A549 (cell line): ENCODE measurements at regions not wholly inside any gene's neighbourhood (a gene's known extent, or its start where the extent isn't known, plus 50 kb on each side); places are given as distances from the start of the nearest gene placed in this dataset.

Experiments
- ATAC-seq, 2 experiments: fragments of 200-7000 bp in 1 of 2; fragments of >200 bp in 1 of 2; cut with Nextera tagmentation in 1 of 2; cut with Tn5 transposase in 1 of 2; 3 replicates each; pipeline versions ENCODE4 v1.8.0 to v1.9.1; 2018 to 2020; ENCODE audit warnings: mild to moderate bottlenecking in 1 of 2, moderate library complexity in 1 of 2
- CTCF ChIA-PET: fragments of 300-600 bp; sonication (Branson Sonifier 250); formaldehyde crosslinking; extraction: SDS; loops from one replicate; lab custom pipeline; 2021; ENCODE audit warnings: antibody characterized with exemption, inconsistent platforms; lab: Yijun Ruan, JAX
- POLR2A ChIA-PET: fragments of 350-600 bp; formaldehyde crosslinking; extraction: SDS; loops from one replicate; lab custom pipeline; 2021; ENCODE audit warnings: antibody characterized with exemption, inconsistent platforms; lab: Yijun Ruan, JAX
- DNase-seq, 2 experiments: peaks; one replicate each; pipeline versions ENCODE4 v3.0.0 to v3.0.0-alpha.2; 2011 to 2016; ENCODE audit warnings: low read depth in 1 of 2, low spot score in 1 of 2
- FAIRE-seq: peaks from 2 replicates; lab custom pipeline; 2011; peaks lifted over from hg19 to GRCh38; lab: Jason Lieb, UNC
- H3K27ac ChIP-seq, 2 experiments: fragments of >200 bp; sonication (Bioruptor Twin); formaldehyde crosslinking; 3 replicates each; pipeline ENCODE4 v1.5.1; 2016 to 2017
- H3K4me1 ChIP-seq: fragments of >200 bp; sonication (Bioruptor Twin); formaldehyde crosslinking; 3 replicates; pipeline ENCODE4 v1.6.1; 2016
- H3K4me2 ChIP-seq: fragments of >200 bp; sonication (Bioruptor Twin); formaldehyde crosslinking; 3 replicates; pipeline ENCODE4 v1.6.1; 2016
- H3K4me3 ChIP-seq: fragments of >200 bp; sonication (Bioruptor Twin); formaldehyde crosslinking; 3 replicates; pipeline ENCODE4 v1.5.1; 2016
- H3K9me3 ChIP-seq: fragments of >200 bp; sonication (Bioruptor Twin); formaldehyde crosslinking; 3 replicates; pipeline ENCODE4 v1.6.1; 2016
- CEBPB ChIP-seq, 2 experiments: fragments of >200 bp in 1 of 2; sonication (Bioruptor Twin) in 1 of 2; formaldehyde crosslinking in 1 of 2; IDR thresholded peaks; 2 replicates each; pipeline ENCODE4 v1.6.1; 2012 to 2016
- CHD2 ChIP-seq: fragments of 150-350 bp; IDR thresholded peaks from 2 replicates; pipeline ENCODE4 v1.6.1; 2014; ENCODE audit warnings: low read length; ENCODE audit not compliant: partially characterized antibody
- EHMT2 ChIP-seq: fragments of 200-600 bp; sonication (generic); IDR thresholded peaks from 2 replicates; pipeline ENCODE4 v1.6.1; 2016; ENCODE audit warnings: antibody characterized with exemption, low read depth, mild to moderate bottlenecking, moderate library complexity
- FOSL2 ChIP-seq, 2 experiments: fragments of 450-650 bp in 1 of 2; fragments of >200 bp in 1 of 2; sonication (Bioruptor Twin) in 1 of 2; formaldehyde crosslinking; IDR thresholded peaks; 2 replicates each; pipeline versions ENCODE4 v1.5.0 to v1.6.1; 2016 to 2020; ENCODE audit warnings: mild to moderate bottlenecking in 1 of 2, moderate library complexity in 1 of 2
- FOXS1 ChIP-seq: fragments of 250-450 bp; sonication (Bioruptor Pico); IDR thresholded peaks from 2 replicates; pipeline ENCODE4 v1.5.0; 2020; ENCODE audit warnings: mild to moderate bottlenecking, moderate library complexity
- GATA3 ChIP-seq: IDR thresholded peaks from 2 replicates; pipeline ENCODE4 v1.6.1; 2012; ENCODE audit warnings: borderline replicate concordance
- HEYL ChIP-seq: fragments of 250-450 bp; sonication (Bioruptor Pico); IDR thresholded peaks from 2 replicates; pipeline ENCODE4 v1.8.0; 2021; ENCODE audit warnings: mild to moderate bottlenecking, moderate library complexity
- HOXB5 ChIP-seq: fragments of 250-450 bp; sonication (Bioruptor Pico); IDR thresholded peaks from 2 replicates; pipeline ENCODE4 v1.5.0; 2020; ENCODE audit warnings: mild to moderate bottlenecking, moderate library complexity
- JUN ChIP-seq, 2 experiments: fragments of >200 bp; sonication (Bioruptor Twin); formaldehyde crosslinking; IDR thresholded peaks; 2 replicates in 1 of 2; 3 replicates in 1 of 2; pipeline ENCODE4 v1.6.1; 2016 to 2017
- JUNB ChIP-seq: fragments of >200 bp; sonication (Bioruptor Twin); formaldehyde crosslinking; IDR thresholded peaks from 2 replicates; pipeline ENCODE4 v1.6.1; 2016
- KDM5A ChIP-seq: fragments of 200-600 bp; sonication (generic); IDR thresholded peaks from 2 replicates; pipeline ENCODE4 v1.6.1; 2016; ENCODE audit warnings: antibody characterized with exemption, mild to moderate bottlenecking
- MAZ ChIP-seq: fragments of 150-350 bp; IDR thresholded peaks from 2 replicates; pipeline ENCODE4 v1.6.1; 2014; ENCODE audit warnings: antibody characterized with exemption, low read depth, low read length, borderline replicate concordance
- MYC ChIP-seq: IDR thresholded peaks from 2 replicates; pipeline ENCODE4 v1.6.1; 2012; ENCODE audit warnings: mild to moderate bottlenecking, inconsistent platforms, low read length, improper control_type of control experiment, borderline replicate concordance
- NPAS2 ChIP-seq: fragments of 250-450 bp; sonication (Bioruptor Pico); IDR thresholded peaks from 2 replicates; pipeline ENCODE4 v1.8.0; 2022; ENCODE audit warnings: mild to moderate bottlenecking, moderate library complexity, borderline replicate concordance
- PHF8 ChIP-seq: fragments of 200-600 bp; sonication (generic); IDR thresholded peaks from 2 replicates; pipeline ENCODE4 v1.6.1; 2016; ENCODE audit warnings: low read depth, mild to moderate bottlenecking, antibody characterized with exemption, moderate library complexity, borderline replicate concordance
- RAD21 ChIP-seq, 2 experiments: fragments of >200 bp in 1 of 2; sonication (Bioruptor Twin) in 1 of 2; formaldehyde crosslinking in 1 of 2; IDR thresholded peaks in 1 of 2; conservative IDR thresholded peaks in 1 of 2; 2 replicates in 1 of 2; 3 replicates in 1 of 2; pipeline ENCODE4 v1.6.1; 2012 to 2018; ENCODE audit warnings: inconsistent platforms in 1 of 2
- RARB ChIP-seq: fragments of 250-450 bp; sonication (Bioruptor Pico); IDR thresholded peaks from 2 replicates; pipeline ENCODE4 v1.8.0; 2021; ENCODE audit warnings: mild to moderate bottlenecking, moderate library complexity
- RFX5 ChIP-seq: fragments of 450-650 bp; IDR thresholded peaks from 2 replicates; pipeline ENCODE4 v1.7.1; 2014; ENCODE audit warnings: antibody characterized with exemption, mild to moderate bottlenecking, moderate library complexity
- RNF2 ChIP-seq: fragments of 200-600 bp; sonication (generic); IDR thresholded peaks from 2 replicates; pipeline ENCODE4 v1.6.1; 2016; ENCODE audit warnings: low read depth, mild to moderate bottlenecking, antibody characterized with exemption, moderate library complexity, borderline replicate concordance
- SMC3 ChIP-seq: fragments of >200 bp; sonication (Bioruptor Twin); formaldehyde crosslinking; IDR thresholded peaks from 3 replicates; pipeline ENCODE4 v1.6.1; 2018; ENCODE audit warnings: inconsistent platforms
- TFCP2L1 ChIP-seq: fragments of 250-450 bp; sonication (Bioruptor Pico); IDR thresholded peaks from 2 replicates; pipeline ENCODE4 v1.5.0; 2021; ENCODE audit warnings: mild to moderate bottlenecking
- TP53 ChIP-seq: fragments of 250-450 bp; sonication (Bioruptor Pico); IDR thresholded peaks from 2 replicates; pipeline ENCODE4 v1.5.0; 2021; ENCODE audit warnings: mild to moderate bottlenecking, moderate library complexity
- ZSCAN20 ChIP-seq: fragments of 250-450 bp; sonication (Bioruptor Pico); IDR thresholded peaks from 2 replicates; pipeline ENCODE4 v1.8.0; 2022; ENCODE audit warnings: mild to moderate bottlenecking, moderate library complexity
- WGBS: methylation state at CpG from one replicate; pipeline ENCODE4 v1.1.6; 2017; ENCODE audit errors: missing lambda C conversion rate; 5-methylcytosine and 5-hydroxymethylcytosine counted together
- TF ChIP-seq, protein P1 (sequence below): fragments of 250-450 bp; sonication (Bioruptor Pico); IDR thresholded peaks from 2 replicates; pipeline ENCODE4 v1.5.0; 2020; ENCODE audit warnings: low read depth, mild to moderate bottlenecking, moderate library complexity
- TF ChIP-seq, protein P2 (sequence below): fragments of >200 bp; sonication (Bioruptor Twin); formaldehyde crosslinking; IDR thresholded peaks from 3 replicates; pipeline ENCODE4 v1.6.1; 2016
- TF ChIP-seq, protein P3 (sequence below): fragments of 450-650 bp; IDR thresholded peaks from 2 replicates; pipeline ENCODE4 v1.6.1; 2014; ENCODE audit warnings: antibody characterized with exemption

DNA sequence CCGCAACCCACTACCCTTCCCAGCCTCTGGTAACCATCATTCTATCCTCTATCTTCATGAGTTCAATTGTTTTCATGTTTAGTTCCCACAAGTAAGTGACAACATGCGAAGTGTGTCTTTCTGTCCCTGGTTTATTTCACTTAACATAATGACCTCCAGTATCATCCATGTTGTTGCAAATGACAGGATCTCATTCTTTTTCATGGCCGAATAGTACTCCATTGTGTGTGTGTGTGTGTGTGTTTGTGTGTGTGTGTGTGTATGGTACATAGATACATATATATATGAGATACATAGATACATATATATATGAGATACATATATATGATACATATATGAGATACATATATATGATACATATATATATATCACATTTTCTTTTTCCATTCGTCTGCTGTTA lies 196.3 kb upstream of the STK17B start (continued):
- TF ChIP-seq, protein P1, sequence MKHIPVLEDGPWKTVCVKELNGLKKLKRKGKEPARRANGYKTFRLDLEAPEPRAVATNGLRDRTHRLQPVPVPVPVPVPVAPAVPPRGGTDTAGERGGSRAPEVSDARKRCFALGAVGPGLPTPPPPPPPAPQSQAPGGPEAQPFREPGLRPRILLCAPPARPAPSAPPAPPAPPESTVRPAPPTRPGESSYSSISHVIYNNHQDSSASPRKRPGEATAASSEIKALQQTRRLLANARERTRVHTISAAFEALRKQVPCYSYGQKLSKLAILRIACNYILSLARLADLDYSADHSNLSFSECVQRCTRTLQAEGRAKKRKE (CRISPR knock-in tag), result no peak
- TF ChIP-seq, all 56 proteins: peak for 0

DNA sequence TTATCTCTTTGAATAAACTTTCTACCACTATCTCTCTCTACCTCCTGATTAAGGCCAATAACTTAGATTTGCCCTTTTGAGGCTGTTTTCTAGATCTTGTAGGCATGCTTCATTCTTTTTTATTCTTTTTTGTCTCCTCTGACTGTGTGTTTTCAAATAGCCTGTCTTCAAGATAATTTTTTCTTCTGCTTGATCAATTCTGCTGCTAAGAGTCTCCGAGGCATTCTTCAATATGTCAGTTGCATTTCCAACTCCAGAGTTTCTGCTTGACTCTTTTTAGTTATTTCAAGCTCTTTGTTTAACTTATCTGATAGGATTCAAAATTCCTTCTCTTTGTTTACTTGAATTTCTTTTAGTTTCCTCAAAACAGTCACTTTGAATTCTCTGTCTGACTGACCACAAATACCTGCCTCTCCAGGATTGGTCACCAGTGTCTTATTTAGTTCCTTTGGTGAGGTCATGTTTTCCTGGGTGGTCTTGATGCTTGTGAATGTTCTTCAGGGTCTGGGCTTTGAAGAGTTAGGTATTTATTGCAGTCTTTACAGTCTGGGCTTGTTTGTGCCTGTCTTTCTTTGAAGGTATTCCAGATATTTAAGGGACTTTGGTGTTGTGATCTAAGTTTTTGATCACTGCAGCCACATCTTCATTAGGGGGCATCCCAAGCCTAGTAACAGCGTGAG lies 197.3 kb upstream of the STK17B start:
- H3K4me1 ChIP-seq, result no peaks in the 10 kb centered on the region
- H3K4me3 ChIP-seq, result no peak overlapping the region
- no peak for ATAC-seq
- TF ChIP-seq, protein P2, sequence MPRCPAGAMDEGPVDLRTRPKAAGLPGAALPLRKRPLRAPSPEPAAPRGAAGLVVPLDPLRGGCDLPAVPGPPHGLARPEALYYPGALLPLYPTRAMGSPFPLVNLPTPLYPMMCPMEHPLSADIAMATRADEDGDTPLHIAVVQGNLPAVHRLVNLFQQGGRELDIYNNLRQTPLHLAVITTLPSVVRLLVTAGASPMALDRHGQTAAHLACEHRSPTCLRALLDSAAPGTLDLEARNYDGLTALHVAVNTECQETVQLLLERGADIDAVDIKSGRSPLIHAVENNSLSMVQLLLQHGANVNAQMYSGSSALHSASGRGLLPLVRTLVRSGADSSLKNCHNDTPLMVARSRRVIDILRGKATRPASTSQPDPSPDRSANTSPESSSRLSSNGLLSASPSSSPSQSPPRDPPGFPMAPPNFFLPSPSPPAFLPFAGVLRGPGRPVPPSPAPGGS, result no peak
- TF ChIP-seq JUN (IDR thresholded peaks at IDR 0.05) (no peak), MAZ (no peak), HOXB5 (CRISPR knock-in tag) (no peak), PHF8 (no peak), CHD2 (no peak)
- TF ChIP-seq, all 56 proteins: peak for 0
- no peak for DNase-seq
- ChIA-PET CTCF (no interaction called here), POLR2A (no interaction called here)
- WGBS, result 59% methylated on average over 2 of the region's 2 CpGs
- Histone ChIP-seq H3K27ac (no peak overlapping the region), H3K4me2 (no peak overlapping the region), H3K9me3 (no peaks in the 10 kb centered on the region)
- no peak for FAIRE-seq

DNA sequence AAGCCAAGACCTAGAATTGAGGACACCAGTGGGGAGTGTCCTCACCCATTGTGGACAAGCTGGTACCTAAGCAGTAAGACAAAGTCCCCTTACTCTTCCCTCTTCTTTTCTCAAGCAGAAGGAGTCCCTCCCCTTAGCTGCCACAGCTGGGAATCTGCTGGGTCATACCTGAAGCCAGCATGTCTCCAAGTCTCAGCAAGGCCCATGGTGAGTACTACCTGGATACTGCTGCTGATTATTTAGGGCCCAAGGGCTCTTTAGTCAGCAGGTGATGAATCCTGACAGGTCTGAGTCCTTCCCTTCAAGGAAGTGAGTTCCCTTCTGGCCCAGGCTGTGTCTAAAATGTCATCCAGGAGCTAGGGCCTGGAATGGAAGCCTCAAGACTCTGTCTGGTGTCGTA lies 198.6 kb upstream of the STK17B start:
- Histone ChIP-seq H3K27ac (no peak overlapping the region), H3K4me3 (no peak overlapping the region), H3K4me1 (no peaks in the 10 kb centered on the region), H3K4me2 (no peak overlapping the region)
- POLR2A ChIA-PET, result no interaction called here
- ATAC-seq (no peak), FAIRE-seq (no peak), DNase-seq (no peak)
- WGBS, result 83% methylated on average over 1 of the region's 1 CpG
- no peak for TF ChIP-seq RFX5
- no peak for TF ChIP-seq JUN (IDR thresholded peaks at IDR 0.05)
- TF ChIP-seq RAD21 (conservative IDR thresholded peaks at IDR 0.05 in 1 of 2, IDR thresholded peaks at IDR 0.05 in 1 of 2), result no peak
- TF ChIP-seq EHMT2, result no peak
- TF ChIP-seq JUNB, result no peak
- TF ChIP-seq RARB (CRISPR knock-in tag), result no peak
- no peak for TF ChIP-seq GATA3
- TF ChIP-seq TFCP2L1, result no peak
- TF ChIP-seq PHF8, result no peak
- TF ChIP-seq RNF2, result no peak
- TF ChIP-seq, all 56 proteins: peak for 0
- H3K9me3 ChIP-seq, result no peaks in the 10 kb centered on the region
- CTCF ChIA-PET, result interaction anchor here (0.7 to 1.3 kb wide), 3 partner anchors 20 to 291 kb away, joined by 3 read pairs; no protein-coding TSS in a partner anchor

DNA sequence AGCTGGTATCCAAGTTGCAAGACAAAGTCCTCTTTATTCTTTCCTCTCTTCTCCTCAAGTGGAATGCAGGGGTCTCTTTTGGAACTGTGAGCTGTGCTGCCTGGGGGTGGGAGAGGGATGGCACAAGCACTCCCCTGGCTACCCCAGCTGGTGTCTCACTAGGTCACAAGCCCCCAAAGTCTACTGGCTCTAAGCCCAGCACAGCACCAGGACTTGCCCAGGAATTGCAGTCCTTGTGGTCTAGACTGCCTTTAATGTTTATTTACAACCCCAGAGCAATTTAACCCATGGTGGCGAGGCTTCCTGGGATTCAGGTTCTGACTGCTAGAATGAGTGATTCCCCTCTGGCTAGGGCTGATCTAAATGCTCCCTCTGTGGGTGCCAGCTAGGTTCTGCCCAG lies 199.0 kb upstream of the STK17B start:
- DNase-seq (no peak), ATAC-seq (no peak), FAIRE-seq (no peak)
- H3K4me1 ChIP-seq, result no peaks in the 10 kb centered on the region
- 90% methylated on average over 1 of the region's 1 CpG for WGBS
- no peak overlapping the region for H3K4me2 ChIP-seq
- no peak overlapping the region for H3K4me3 ChIP-seq
- no peaks in the 10 kb centered on the region for H3K9me3 ChIP-seq
- H3K27ac ChIP-seq, result no peak overlapping the region
- no peak for TF ChIP-seq TP53 (CRISPR knock-in tag)
- no peak for TF ChIP-seq NPAS2 (CRISPR knock-in tag)
- TF ChIP-seq HEYL, result no peak
- no peak for TF ChIP-seq FOXS1
- no peak for TF ChIP-seq GATA3
- TF ChIP-seq MYC, result no peak
- no peak for TF ChIP-seq ZSCAN20 (CRISPR knock-in tag)
- TF ChIP-seq CEBPB (IDR thresholded peaks at IDR 0.05), result no peak
- TF ChIP-seq TFCP2L1, result no peak
- TF ChIP-seq, protein P3, sequence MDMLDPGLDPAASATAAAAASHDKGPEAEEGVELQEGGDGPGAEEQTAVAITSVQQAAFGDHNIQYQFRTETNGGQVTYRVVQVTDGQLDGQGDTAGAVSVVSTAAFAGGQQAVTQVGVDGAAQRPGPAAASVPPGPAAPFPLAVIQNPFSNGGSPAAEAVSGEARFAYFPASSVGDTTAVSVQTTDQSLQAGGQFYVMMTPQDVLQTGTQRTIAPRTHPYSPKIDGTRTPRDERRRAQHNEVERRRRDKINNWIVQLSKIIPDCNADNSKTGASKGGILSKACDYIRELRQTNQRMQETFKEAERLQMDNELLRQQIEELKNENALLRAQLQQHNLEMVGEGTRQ, result no peak
- TF ChIP-seq RNF2, result no peak
- TF ChIP-seq CHD2, result no peak
- TF ChIP-seq SMC3, result no peak
- TF ChIP-seq FOSL2 (IDR thresholded peaks at IDR 0.05), result no peak
- TF ChIP-seq FOSL2 (CRISPR knock-in tag; IDR thresholded peaks at IDR 0.05), result no peak
- no peak for TF ChIP-seq RARB (CRISPR knock-in tag)
- TF ChIP-seq KDM5A, result no peak
- CTCF ChIA-PET, result interaction anchor here (1.1 to 1.3 kb wide), 2 partner anchors 83 to 292 kb away, joined by 3 read pairs; no protein-coding TSS in a partner anchor
- POLR2A ChIA-PET, result no interaction called here
